A549 (cell line): ENCODE measurements at regions not wholly inside any gene's neighbourhood (a gene's known extent, or its start where the extent isn't known, plus 50 kb on each side); places are given as distances from the start of the nearest gene placed in this dataset.

Experiments
- ATAC-seq, 2 experiments: fragments of 200-7000 bp in 1 of 2; fragments of >200 bp in 1 of 2; cut with Nextera tagmentation in 1 of 2; cut with Tn5 transposase in 1 of 2; 3 replicates each; pipeline versions ENCODE4 v1.8.0 to v1.9.1; 2018 to 2020; ENCODE audit warnings: mild to moderate bottlenecking in 1 of 2, moderate library complexity in 1 of 2
- CTCF ChIA-PET: fragments of 300-600 bp; sonication (Branson Sonifier 250); formaldehyde crosslinking; extraction: SDS; loops from one replicate; lab custom pipeline; 2021; ENCODE audit warnings: antibody characterized with exemption, inconsistent platforms; lab: Yijun Ruan, JAX
- POLR2A ChIA-PET: fragments of 350-600 bp; formaldehyde crosslinking; extraction: SDS; loops from one replicate; lab custom pipeline; 2021; ENCODE audit warnings: antibody characterized with exemption, inconsistent platforms; lab: Yijun Ruan, JAX
- DNase-seq, 2 experiments: peaks; one replicate each; pipeline versions ENCODE4 v3.0.0 to v3.0.0-alpha.2; 2011 to 2016; ENCODE audit warnings: low read depth in 1 of 2, low spot score in 1 of 2
- FAIRE-seq: peaks from 2 replicates; lab custom pipeline; 2011; peaks lifted over from hg19 to GRCh38; lab: Jason Lieb, UNC
- H3K27ac ChIP-seq, 2 experiments: fragments of >200 bp; sonication (Bioruptor Twin); formaldehyde crosslinking; 3 replicates each; pipeline ENCODE4 v1.5.1; 2016 to 2017
- H3K4me1 ChIP-seq: fragments of >200 bp; sonication (Bioruptor Twin); formaldehyde crosslinking; 3 replicates; pipeline ENCODE4 v1.6.1; 2016
- H3K4me2 ChIP-seq: fragments of >200 bp; sonication (Bioruptor Twin); formaldehyde crosslinking; 3 replicates; pipeline ENCODE4 v1.6.1; 2016
- H3K4me3 ChIP-seq: fragments of >200 bp; sonication (Bioruptor Twin); formaldehyde crosslinking; 3 replicates; pipeline ENCODE4 v1.5.1; 2016
- H3K9me3 ChIP-seq: fragments of >200 bp; sonication (Bioruptor Twin); formaldehyde crosslinking; 3 replicates; pipeline ENCODE4 v1.6.1; 2016
- CBX2 ChIP-seq: fragments of 200-600 bp; sonication (generic); IDR thresholded peaks from 2 replicates; pipeline ENCODE4 v1.6.1; 2016; ENCODE audit warnings: low read depth, mild to moderate bottlenecking, borderline replicate concordance
- CHD2 ChIP-seq: fragments of 150-350 bp; IDR thresholded peaks from 2 replicates; pipeline ENCODE4 v1.6.1; 2014; ENCODE audit warnings: low read length; ENCODE audit not compliant: partially characterized antibody
- CHD4 ChIP-seq: fragments of 200-600 bp; sonication (generic); IDR thresholded peaks from 2 replicates; pipeline ENCODE4 v1.6.1; 2016; ENCODE audit warnings: antibody characterized with exemption, mild to moderate bottlenecking, borderline replicate concordance
- EHF ChIP-seq: fragments of 250-450 bp; sonication (Bioruptor Pico); IDR thresholded peaks from 2 replicates; pipeline ENCODE4 v1.5.0; 2020; ENCODE audit warnings: mild to moderate bottlenecking
- EHMT2 ChIP-seq: fragments of 200-600 bp; sonication (generic); IDR thresholded peaks from 2 replicates; pipeline ENCODE4 v1.6.1; 2016; ENCODE audit warnings: antibody characterized with exemption, low read depth, mild to moderate bottlenecking, moderate library complexity
- ESRRA ChIP-seq: fragments of 150-350 bp; IDR thresholded peaks from 2 replicates; pipeline ENCODE4 v1.6.1; 2014; ENCODE audit warnings: mild to moderate bottlenecking, low read length, borderline replicate concordance
- FOSB ChIP-seq: fragments of 250-450 bp; sonication (Bioruptor Pico); IDR thresholded peaks from 2 replicates; pipeline ENCODE4 v1.5.0; 2020; ENCODE audit warnings: mild to moderate bottlenecking, moderate library complexity
- FOXS1 ChIP-seq: fragments of 250-450 bp; sonication (Bioruptor Pico); IDR thresholded peaks from 2 replicates; pipeline ENCODE4 v1.5.0; 2020; ENCODE audit warnings: mild to moderate bottlenecking, moderate library complexity
- HDAC2 ChIP-seq: fragments of 200-600 bp; sonication (generic); IDR thresholded peaks from 2 replicates; pipeline ENCODE4 v1.6.1; 2016
- HOXB13 ChIP-seq: fragments of 250-450 bp; sonication (Bioruptor Pico); IDR thresholded peaks from 2 replicates; pipeline ENCODE4 v1.5.0; 2020; ENCODE audit warnings: low read depth, mild to moderate bottlenecking, moderate library complexity
- HOXB5 ChIP-seq: fragments of 250-450 bp; sonication (Bioruptor Pico); IDR thresholded peaks from 2 replicates; pipeline ENCODE4 v1.5.0; 2020; ENCODE audit warnings: mild to moderate bottlenecking, moderate library complexity
- KDM1A ChIP-seq: fragments of 200-600 bp; sonication (generic); IDR thresholded peaks from 2 replicates; pipeline ENCODE4 v1.6.1; 2016; ENCODE audit warnings: low read depth, mild to moderate bottlenecking
- KDM5A ChIP-seq: fragments of 200-600 bp; sonication (generic); IDR thresholded peaks from 2 replicates; pipeline ENCODE4 v1.6.1; 2016; ENCODE audit warnings: antibody characterized with exemption, mild to moderate bottlenecking
- MYC ChIP-seq: IDR thresholded peaks from 2 replicates; pipeline ENCODE4 v1.6.1; 2012; ENCODE audit warnings: mild to moderate bottlenecking, inconsistent platforms, low read length, improper control_type of control experiment, borderline replicate concordance
- NPAS2 ChIP-seq: fragments of 250-450 bp; sonication (Bioruptor Pico); IDR thresholded peaks from 2 replicates; pipeline ENCODE4 v1.8.0; 2022; ENCODE audit warnings: mild to moderate bottlenecking, moderate library complexity, borderline replicate concordance
- PHF8 ChIP-seq: fragments of 200-600 bp; sonication (generic); IDR thresholded peaks from 2 replicates; pipeline ENCODE4 v1.6.1; 2016; ENCODE audit warnings: low read depth, mild to moderate bottlenecking, antibody characterized with exemption, moderate library complexity, borderline replicate concordance
- POLR2A ChIP-seq: IDR thresholded peaks from 2 replicates; pipeline ENCODE4 v1.6.1; 2012; ENCODE audit warnings: mild to moderate bottlenecking, low read length
- RAD21 ChIP-seq, 2 experiments: fragments of >200 bp in 1 of 2; sonication (Bioruptor Twin) in 1 of 2; formaldehyde crosslinking in 1 of 2; IDR thresholded peaks in 1 of 2; conservative IDR thresholded peaks in 1 of 2; 2 replicates in 1 of 2; 3 replicates in 1 of 2; pipeline ENCODE4 v1.6.1; 2012 to 2018; ENCODE audit warnings: inconsistent platforms in 1 of 2
- RFX5 ChIP-seq: fragments of 450-650 bp; IDR thresholded peaks from 2 replicates; pipeline ENCODE4 v1.7.1; 2014; ENCODE audit warnings: antibody characterized with exemption, mild to moderate bottlenecking, moderate library complexity
- SMC3 ChIP-seq: fragments of >200 bp; sonication (Bioruptor Twin); formaldehyde crosslinking; IDR thresholded peaks from 3 replicates; pipeline ENCODE4 v1.6.1; 2018; ENCODE audit warnings: inconsistent platforms
- SREBF2 ChIP-seq: fragments of 450-650 bp; IDR thresholded peaks from 2 replicates; pipeline ENCODE4 v1.6.1; 2014; ENCODE audit warnings: mild to moderate bottlenecking, moderate library complexity
- USF2 ChIP-seq: fragments of 450-650 bp; IDR thresholded peaks from 2 replicates; pipeline ENCODE4 v1.6.1; 2014; ENCODE audit warnings: antibody characterized with exemption
- ZFP36 ChIP-seq: fragments of 450-650 bp; IDR thresholded peaks from 2 replicates; pipeline ENCODE4 v1.6.1; 2014; ENCODE audit warnings: borderline replicate concordance; ENCODE audit not compliant: partially characterized antibody
- ZSCAN20 ChIP-seq: fragments of 250-450 bp; sonication (Bioruptor Pico); IDR thresholded peaks from 2 replicates; pipeline ENCODE4 v1.8.0; 2022; ENCODE audit warnings: mild to moderate bottlenecking, moderate library complexity
- WGBS: methylation state at CpG from one replicate; pipeline ENCODE4 v1.1.6; 2017; ENCODE audit errors: missing lambda C conversion rate; 5-methylcytosine and 5-hydroxymethylcytosine counted together

- no peaks in the 10 kb centered on the region for H3K9me3 ChIP-seq
- POLR2A ChIA-PET, result no interaction called here
- FAIRE-seq (no peak), DNase-seq (no peak), ATAC-seq (no peak)
- H3K4me1 ChIP-seq, result peaks cover 17% of the 10 kb centered on the region
- WGBS, result 81% methylated on average over 1 of the region's 1 CpG
- TF ChIP-seq CHD4, result no peak
- no peak for TF ChIP-seq CHD2
- TF ChIP-seq HDAC2, result no peak
- no peak for TF ChIP-seq ZSCAN20
- no peak for TF ChIP-seq ESRRA
- TF ChIP-seq HOXB13 (CRISPR knock-in tag), result no peak
- TF ChIP-seq POLR2A, result no peak
- TF ChIP-seq HOXB5, result no peak
- TF ChIP-seq FOSB, result no peak
- TF ChIP-seq MYC, result no peak
- TF ChIP-seq EHMT2, result no peak
- no peak overlapping the region for H3K27ac ChIP-seq
- no peak overlapping the region for H3K4me3 ChIP-seq
- CTCF ChIA-PET, result interaction anchor here (1.0 kb wide), 1 partner anchor 52 kb away, joined by 3 read pairs; no protein-coding TSS in a partner anchor
- no peak overlapping the region for H3K4me2 ChIP-seq
Measured at GRCh38 chr3:170757038-170757437, 113.0 kb downstream of the RPL22L1 start.

- ChIA-PET POLR2A (no interaction called here), CTCF (interaction anchor here (1.7 kb wide), 1 partner anchor 55 kb away, joined by 6 read pairs; no protein-coding TSS in a partner anchor)
- peaks cover 32% of the 10 kb centered on the region for H3K4me1 ChIP-seq
- H3K4me3 ChIP-seq, result no peak overlapping the region
- no peak overlapping the region for H3K27ac ChIP-seq
- no peak for TF ChIP-seq FOSB
- no peak for TF ChIP-seq POLR2A
- TF ChIP-seq CBX2, result no peak
- no peak for TF ChIP-seq SMC3
- TF ChIP-seq EHF (CRISPR knock-in tag), result no peak
- TF ChIP-seq PHF8, result no peak
- TF ChIP-seq USF2, result no peak
- no peak for TF ChIP-seq RFX5
- TF ChIP-seq ZFP36, result no peak
- no peak for TF ChIP-seq KDM5A
- no peak for FAIRE-seq
- no peak for ATAC-seq
- no peak for DNase-seq
- no peak overlapping the region for H3K4me2 ChIP-seq
- H3K9me3 ChIP-seq, result no peaks in the 10 kb centered on the region
Measured at GRCh38 chr3:170754311-170754693, 115.7 kb downstream of the RPL22L1 start.

GRCh38 chr3:170753421-170754310 lies 116.3 kb downstream of the RPL22L1 start:
- CTCF ChIA-PET, result no interaction called here
- ATAC-seq, result no peak

More at GRCh38 chr3:170753421-170754310, 116.3 kb downstream of the RPL22L1 start:
- Histone ChIP-seq H3K27ac (no peak overlapping the region), H3K4me1 (peaks cover 32% of the 10 kb centered on the region), H3K4me2 (no peak overlapping the region), H3K9me3 (no peaks in the 10 kb centered on the region), H3K4me3 (no peak overlapping the region)
- POLR2A ChIA-PET, result no interaction called here
- FAIRE-seq (no peak), DNase-seq (no peak)
- 63% methylated on average over 2 of the region's 2 CpGs for WGBS
- no peak for TF ChIP-seq RAD21 (conservative IDR thresholded peaks at IDR 0.05 in 1 of 2, IDR thresholded peaks at IDR 0.05 in 1 of 2)
- no peak for TF ChIP-seq FOXS1
- TF ChIP-seq NPAS2 (CRISPR knock-in tag), result no peak
- TF ChIP-seq CHD4, result no peak
- no peak for TF ChIP-seq EHF (CRISPR knock-in tag)
- no peak for TF ChIP-seq KDM1A
- no peak for TF ChIP-seq SMC3
- no peak for TF ChIP-seq SREBF2
- TF ChIP-seq HDAC2, result no peak
